ENCODE measurements at regions not wholly inside any gene's neighbourhood (a gene's known extent, or its start where the extent isn't known, plus 50 kb on each side); places are given as distances from the start of the nearest gene placed in this dataset.

DNA sequence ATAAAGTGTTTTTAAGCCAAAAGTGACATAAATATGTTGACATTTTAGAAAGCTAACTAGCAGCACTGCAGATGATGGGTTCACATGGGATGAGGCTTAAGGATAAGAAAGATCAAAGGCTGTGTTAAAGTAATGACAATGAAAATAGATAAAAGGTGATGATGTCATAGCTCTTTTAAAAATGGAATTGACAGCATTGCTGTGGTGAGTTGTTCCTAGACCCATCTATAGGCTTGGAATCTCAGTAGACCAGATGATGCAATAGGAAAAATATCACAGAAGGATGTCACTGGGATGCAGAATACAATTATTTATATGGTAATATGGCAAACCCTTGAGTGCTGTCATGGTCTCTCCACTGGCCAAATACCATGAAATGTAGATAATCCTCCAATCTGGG is 286.0 kb downstream of the PLA2G4A start:
- TF ChIP-seq, protein P1, sequence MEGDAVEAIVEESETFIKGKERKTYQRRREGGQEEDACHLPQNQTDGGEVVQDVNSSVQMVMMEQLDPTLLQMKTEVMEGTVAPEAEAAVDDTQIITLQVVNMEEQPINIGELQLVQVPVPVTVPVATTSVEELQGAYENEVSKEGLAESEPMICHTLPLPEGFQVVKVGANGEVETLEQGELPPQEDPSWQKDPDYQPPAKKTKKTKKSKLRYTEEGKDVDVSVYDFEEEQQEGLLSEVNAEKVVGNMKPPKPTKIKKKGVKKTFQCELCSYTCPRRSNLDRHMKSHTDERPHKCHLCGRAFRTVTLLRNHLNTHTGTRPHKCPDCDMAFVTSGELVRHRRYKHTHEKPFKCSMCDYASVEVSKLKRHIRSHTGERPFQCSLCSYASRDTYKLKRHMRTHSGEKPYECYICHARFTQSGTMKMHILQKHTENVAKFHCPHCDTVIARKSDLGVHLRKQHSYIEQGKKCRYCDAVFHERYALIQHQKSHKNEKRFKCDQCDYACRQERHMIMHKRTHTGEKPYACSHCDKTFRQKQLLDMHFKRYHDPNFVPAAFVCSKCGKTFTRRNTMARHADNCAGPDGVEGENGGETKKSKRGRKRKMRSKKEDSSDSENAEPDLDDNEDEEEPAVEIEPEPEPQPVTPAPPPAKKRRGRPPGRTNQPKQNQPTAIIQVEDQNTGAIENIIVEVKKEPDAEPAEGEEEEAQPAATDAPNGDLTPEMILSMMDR (conservative IDR thresholded peaks at IDR 0.05; ENCODE audit: low read length): no peak
- no peak for TF ChIP-seq EZH2phosphoT487 (IDR thresholded peaks at IDR 0.05; ENCODE audit: borderline replicate concordance, low read depth, low read length)

Data from OCI-LY7 (cell line).